ENCODE measurements at regions not wholly inside any gene's neighbourhood (a gene's known extent, or its start where the extent isn't known, plus 50 kb on each side); places are given as distances from the start of the nearest gene placed in this dataset.

DNA sequence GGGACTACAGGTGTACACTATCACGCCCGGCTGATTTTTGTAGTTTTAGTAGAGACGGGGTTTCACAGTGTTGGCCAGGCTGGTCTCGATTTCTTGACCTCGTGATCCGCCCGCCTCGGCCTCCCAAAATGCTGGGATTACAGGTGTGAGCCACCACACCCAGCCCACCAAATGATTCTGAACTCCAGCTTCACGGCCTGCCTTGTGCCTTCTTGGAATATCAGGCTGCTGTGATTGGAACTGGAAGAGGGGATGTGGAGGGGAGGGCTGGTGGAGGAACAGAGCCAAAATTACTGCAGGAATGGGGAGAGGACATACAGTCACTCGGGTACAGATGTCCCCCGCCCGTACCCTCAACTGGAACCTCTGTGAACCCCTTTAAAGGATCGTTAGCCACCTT is 268.4 kb downstream of the ACTR3B start:
- TF ChIP-seq, protein P1, sequence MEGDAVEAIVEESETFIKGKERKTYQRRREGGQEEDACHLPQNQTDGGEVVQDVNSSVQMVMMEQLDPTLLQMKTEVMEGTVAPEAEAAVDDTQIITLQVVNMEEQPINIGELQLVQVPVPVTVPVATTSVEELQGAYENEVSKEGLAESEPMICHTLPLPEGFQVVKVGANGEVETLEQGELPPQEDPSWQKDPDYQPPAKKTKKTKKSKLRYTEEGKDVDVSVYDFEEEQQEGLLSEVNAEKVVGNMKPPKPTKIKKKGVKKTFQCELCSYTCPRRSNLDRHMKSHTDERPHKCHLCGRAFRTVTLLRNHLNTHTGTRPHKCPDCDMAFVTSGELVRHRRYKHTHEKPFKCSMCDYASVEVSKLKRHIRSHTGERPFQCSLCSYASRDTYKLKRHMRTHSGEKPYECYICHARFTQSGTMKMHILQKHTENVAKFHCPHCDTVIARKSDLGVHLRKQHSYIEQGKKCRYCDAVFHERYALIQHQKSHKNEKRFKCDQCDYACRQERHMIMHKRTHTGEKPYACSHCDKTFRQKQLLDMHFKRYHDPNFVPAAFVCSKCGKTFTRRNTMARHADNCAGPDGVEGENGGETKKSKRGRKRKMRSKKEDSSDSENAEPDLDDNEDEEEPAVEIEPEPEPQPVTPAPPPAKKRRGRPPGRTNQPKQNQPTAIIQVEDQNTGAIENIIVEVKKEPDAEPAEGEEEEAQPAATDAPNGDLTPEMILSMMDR (IDR thresholded peaks at IDR 0.05) = no peak
- TF ChIP-seq POLR2AphosphoS5 (IDR thresholded peaks at IDR 0.05) (no peak), POLR2A (IDR thresholded peaks at IDR 0.05) (no peak), EP300 (IDR thresholded peaks at IDR 0.05; ENCODE audit: low read depth) (no peak)
